ENCODE measurements at regions not wholly inside any gene's neighbourhood (a gene's known extent, or its start where the extent isn't known, plus 50 kb on each side); places are given as distances from the start of the nearest gene placed in this dataset.
"Not testable (repeated sequence)": the region's sequence is repeated elsewhere in the genome, so short reads cannot be mapped to it uniquely, and the experiment has no call there.

- no peak for DNase-seq
These were observed 166.3 kb upstream of the DAAM1 start for GRCh38 chr14:59022144-59022543.

GRCh38 chr14:59026081-59026480 is 162.4 kb upstream of the DAAM1 start:
- no peak for DNase-seq

GRCh38 chr14:59026640-59027039 is 161.8 kb upstream of the DAAM1 start:
- not testable (repeated sequence) for DNase-seq

GRCh38 chr14:59028476-59029202 is 159.8 kb upstream of the DAAM1 start:
- DNase-seq = peak; percentile 39

GRCh38 chr14:59032826-59033225 is 155.6 kb upstream of the DAAM1 start:
- DNase-seq = no peak

- DNase-seq = no peak
These were observed 152.3 kb upstream of the DAAM1 start for GRCh38 chr14:59036134-59036533.

- DNase-seq = no peak
These were observed 151.4 kb upstream of the DAAM1 start for GRCh38 chr14:59037086-59037485.

- no peak for DNase-seq
These were observed 150.8 kb upstream of the DAAM1 start for GRCh38 chr14:59037620-59038019.

- no peak for DNase-seq
These were observed 149.7 kb upstream of the DAAM1 start for GRCh38 chr14:59038746-59039145.

- no peak for DNase-seq
These were observed 147.2 kb upstream of the DAAM1 start for GRCh38 chr14:59041308-59041707.

- no peak for DNase-seq
These were observed 143.8 kb upstream of the DAAM1 start for GRCh38 chr14:59044707-59045106.

GRCh38 chr14:59046746-59047145 is 141.7 kb upstream of the DAAM1 start:
- no peak for DNase-seq

GRCh38 chr14:59055006-59055405 is 133.5 kb upstream of the DAAM1 start:
- DNase-seq = no peak

GRCh38 chr14:59055439-59056045 is 132.9 kb upstream of the DAAM1 start:
- DNase-seq = no peak

- no peak for DNase-seq
These were observed 130.9 kb upstream of the DAAM1 start for GRCh38 chr14:59057551-59057950.

GRCh38 chr14:59058776-59059175 is 129.7 kb upstream of the DAAM1 start:
- DNase-seq = not testable (repeated sequence)

GRCh38 chr14:59060841-59061240 is 127.6 kb upstream of the DAAM1 start:
- DNase-seq = no peak

- no peak for DNase-seq
These were observed 127.2 kb upstream of the DAAM1 start for GRCh38 chr14:59061292-59061691.

GRCh38 chr14:59063259-59063658 is 125.2 kb upstream of the DAAM1 start:
- DNase-seq = no peak

GRCh38 chr14:59067127-59067894 is 121.2 kb upstream of the DAAM1 start:
- DNase-seq = no peak

GRCh38 chr14:59069163-59069854 is 119.2 kb upstream of the DAAM1 start:
- no peak for DNase-seq

GRCh38 chr14:59075506-59075905 is 113.0 kb upstream of the DAAM1 start:
- no peak for DNase-seq

GRCh38 chr14:59081720-59082119 is 106.7 kb upstream of the DAAM1 start:
- DNase-seq = no peak

Data from stimulated activated CD4-positive, alpha-beta T cell treated with anti-CD3 and anti-CD28 coated beads, Interleukin-1b, Interleukin-23, amount 100 ng/mL, for 48 hours (primary cell).